Caco-2 (cell line): ENCODE measurements at regions not wholly inside any gene's neighbourhood (a gene's known extent, or its start where the extent isn't known, plus 50 kb on each side); places are given as distances from the start of the nearest gene placed in this dataset.

Source experiments
- BruUV-seq: library from RNA; stranded (reverse); fragments of 400-500 nt; replicated peaks from 2 replicates; lab custom pipeline; 2021; lab: Mats Ljungman, UMichigan
- CTCF ChIA-PET: fragments of 300-600 bp; sonication (Branson Sonifier 250); formaldehyde crosslinking; loops from one replicate; lab custom pipeline; 2022; ENCODE audit warnings: antibody characterized with exemption; lab: Charles Lee
- POLR2A ChIA-PET: fragments of 300-600 bp; sonication (Branson Sonifier 250); formaldehyde crosslinking; loops from one replicate; lab custom pipeline; 2022; ENCODE audit warnings: antibody characterized with exemption; lab: Charles Lee
- DNase-seq, 2 experiments: peaks; one replicate each; pipeline versions ENCODE4 v3.0.0 to v3.0.0-alpha.2; 2020 to 2022
- H3K27me3 ChIP-seq: replicated peaks from 2 replicates; pipeline ENCODE4 v1.6.0; 2011; ENCODE audit warnings: low read length; ENCODE audit not compliant: control insufficient read depth, insufficient read depth
- H3K36me3 ChIP-seq: 2 replicates; pipeline ENCODE4 v1.5.1; 2011; ENCODE audit warnings: low read length; ENCODE audit not compliant: control insufficient read depth, insufficient read depth
- H3K4me1 ChIP-seq: fragments of 250-450 bp; sonication (Bioruptor Pico); 2 replicates; pipeline ENCODE4 v1.5.1; 2020; ENCODE audit warnings: mild to moderate bottlenecking
- H3K4me3 ChIP-seq: 2 replicates; pipeline ENCODE4 v1.5.1; 2011; ENCODE audit warnings: low read depth, mild to moderate bottlenecking, control low read depth, low read length
- H3K9me3 ChIP-seq: fragments of 250-450 bp; sonication (Bioruptor Pico); 2 replicates; pipeline ENCODE4 v1.5.1; 2020; ENCODE audit warnings: mild to moderate bottlenecking, moderate library complexity
- H3K27ac Mint-ChIP-seq: one replicate; pipeline ENCODE4 v1.8.0; 2022; ENCODE audit warnings: mixed read lengths; ENCODE audit not compliant: unreplicated experiment
- H3K27me3 Mint-ChIP-seq: one replicate; pipeline ENCODE4 v1.8.0; 2022; ENCODE audit warnings: mixed read lengths; ENCODE audit not compliant: insufficient read depth, unreplicated experiment
- H3K36me3 Mint-ChIP-seq: one replicate; pipeline ENCODE4 v1.8.0; 2022; ENCODE audit warnings: mild to moderate bottlenecking, mixed read lengths; ENCODE audit not compliant: insufficient read depth, unreplicated experiment
- H3K4me1 Mint-ChIP-seq: one replicate; pipeline ENCODE4 v1.8.0; 2022; ENCODE audit warnings: low read depth, mixed read lengths; ENCODE audit not compliant: unreplicated experiment
- H3K4me3 Mint-ChIP-seq: one replicate; pipeline ENCODE4 v1.8.0; 2022; ENCODE audit warnings: mild to moderate bottlenecking, moderate library complexity, mixed read lengths; ENCODE audit not compliant: unreplicated experiment
- H3K9me3 Mint-ChIP-seq: one replicate; pipeline ENCODE4 v1.8.0; 2022; ENCODE audit warnings: mixed read lengths; ENCODE audit not compliant: unreplicated experiment
- intact Hi-C: fragments of 100-400 bp; cut with micrococcal nuclease; formaldehyde crosslinking; loops from one replicate; pipeline ENCODE4 v1.10.0; 2022; ENCODE audit not compliant: unreplicated experiment
- TF ChIP-seq, protein P1 (sequence below), 2 experiments: fragments of 200-600 bp in 1 of 2; IDR thresholded peaks; 1 replicate in 1 of 2; 2 replicates in 1 of 2; pipeline versions ENCODE4 v1.5.1 to v1.8.0; 2011 to 2022; ENCODE audit warnings: antibody characterized with exemption in 1 of 2, control low read depth in 1 of 2, inconsistent platforms in 1 of 2, low read depth in 1 of 2, low read length in 1 of 2, mild to moderate bottlenecking in 1 of 2, moderate library complexity in 1 of 2; ENCODE audit not compliant: insufficient read depth in 1 of 2, severe bottlenecking in 1 of 2, unreplicated experiment in 1 of 2

DNA sequence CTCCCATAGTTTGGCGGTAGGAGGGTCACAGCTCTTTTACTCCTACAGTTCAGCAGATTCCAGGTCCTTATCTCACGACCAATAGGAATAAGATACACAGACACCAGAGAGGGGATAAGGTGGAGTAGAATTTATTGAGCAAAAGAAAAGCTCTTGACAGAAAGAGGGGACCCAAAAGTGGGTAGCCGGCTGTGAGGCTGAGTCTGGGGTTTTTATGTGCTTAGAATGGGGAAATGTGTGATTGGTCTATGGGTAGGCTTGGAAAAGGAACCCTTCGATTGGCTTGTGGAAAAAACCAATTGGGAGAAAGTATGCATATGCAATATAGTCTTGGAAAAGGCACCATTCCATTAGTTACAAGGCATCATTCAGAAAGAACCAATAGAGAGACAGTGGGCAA is 1356.9 kb upstream of the SPRY2 start:
- POLR2A ChIA-PET: no interaction called here
- no peaks in the 10 kb centered on the region for H3K4me1 ChIP-seq
- peaks cover 6% of the 10 kb centered on the region for H3K4me1 Mint-ChIP-seq
- no TSS peak for BruUV-seq
- no peaks in the 10 kb centered on the region for H3K27me3 Mint-ChIP-seq
- TF ChIP-seq, protein P1, sequence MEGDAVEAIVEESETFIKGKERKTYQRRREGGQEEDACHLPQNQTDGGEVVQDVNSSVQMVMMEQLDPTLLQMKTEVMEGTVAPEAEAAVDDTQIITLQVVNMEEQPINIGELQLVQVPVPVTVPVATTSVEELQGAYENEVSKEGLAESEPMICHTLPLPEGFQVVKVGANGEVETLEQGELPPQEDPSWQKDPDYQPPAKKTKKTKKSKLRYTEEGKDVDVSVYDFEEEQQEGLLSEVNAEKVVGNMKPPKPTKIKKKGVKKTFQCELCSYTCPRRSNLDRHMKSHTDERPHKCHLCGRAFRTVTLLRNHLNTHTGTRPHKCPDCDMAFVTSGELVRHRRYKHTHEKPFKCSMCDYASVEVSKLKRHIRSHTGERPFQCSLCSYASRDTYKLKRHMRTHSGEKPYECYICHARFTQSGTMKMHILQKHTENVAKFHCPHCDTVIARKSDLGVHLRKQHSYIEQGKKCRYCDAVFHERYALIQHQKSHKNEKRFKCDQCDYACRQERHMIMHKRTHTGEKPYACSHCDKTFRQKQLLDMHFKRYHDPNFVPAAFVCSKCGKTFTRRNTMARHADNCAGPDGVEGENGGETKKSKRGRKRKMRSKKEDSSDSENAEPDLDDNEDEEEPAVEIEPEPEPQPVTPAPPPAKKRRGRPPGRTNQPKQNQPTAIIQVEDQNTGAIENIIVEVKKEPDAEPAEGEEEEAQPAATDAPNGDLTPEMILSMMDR (IDR thresholded peaks at IDR 0.05; ENCODE audit: insufficient read depth in 1 of 2, low read depth in 1 of 2, low read length in 1 of 2, severe bottlenecking in 1 of 2, unreplicated experiment in 1 of 2): no peak
- H3K9me3 Mint-ChIP-seq: no peaks in the 10 kb centered on the region
- no peaks in the 10 kb centered on the region for H3K36me3 Mint-ChIP-seq
- H3K9me3 ChIP-seq: no peaks in the 10 kb centered on the region
- H3K4me3 ChIP-seq: no peak overlapping the region
- H3K27me3 ChIP-seq: no peaks in the 10 kb centered on the region
- H3K36me3 ChIP-seq: no peaks in the 10 kb centered on the region
- H3K27ac Mint-ChIP-seq: no peak overlapping the region
- DNase-seq: no peak
- intact Hi-C loops: no loop called here
- no peak overlapping the region for H3K4me3 Mint-ChIP-seq
- CTCF ChIA-PET: no interaction called here

DNA sequence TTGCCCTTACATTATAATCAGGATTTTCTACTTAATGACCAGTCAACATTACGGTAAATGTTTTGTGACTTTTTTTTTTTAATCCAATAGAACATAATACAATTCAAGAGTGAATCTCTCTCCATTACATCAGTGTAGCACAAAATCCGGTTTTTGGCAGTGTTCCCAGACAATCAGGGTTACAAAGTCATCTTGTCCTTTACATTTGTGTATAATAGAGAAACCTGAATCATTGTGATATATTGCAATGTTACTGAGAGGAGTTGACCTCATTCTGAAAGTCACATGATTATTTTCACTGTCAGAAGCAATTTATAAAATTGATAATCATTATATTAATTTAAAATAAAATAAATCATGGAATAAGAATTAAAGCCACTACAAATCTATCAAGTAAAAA is 1346.0 kb upstream of the SPRY2 start:
- TF ChIP-seq, protein P1 (IDR thresholded peaks at IDR 0.05; ENCODE audit: insufficient read depth in 1 of 2, low read depth in 1 of 2, low read length in 1 of 2, severe bottlenecking in 1 of 2, unreplicated experiment in 1 of 2): no peak
- Mint-ChIP-seq H3K9me3 (no peaks in the 10 kb centered on the region), H3K27me3 (peaks cover 8% of the 10 kb centered on the region), H3K36me3 (no peaks in the 10 kb centered on the region), H3K27ac (no peak overlapping the region), H3K4me1 (no peaks in the 10 kb centered on the region), H3K4me3 (no peak overlapping the region)
- no peaks in the 10 kb centered on the region for H3K9me3 ChIP-seq
- DNase-seq: no peak
- ChIA-PET CTCF (no interaction called here), POLR2A (no interaction called here)
- H3K4me3 ChIP-seq: no peak overlapping the region
- H3K4me1 ChIP-seq: no peaks in the 10 kb centered on the region
- H3K27me3 ChIP-seq: no peaks in the 10 kb centered on the region
- H3K36me3 ChIP-seq: no peaks in the 10 kb centered on the region
- no TSS peak for BruUV-seq
- intact Hi-C loops: no loop called here

DNA sequence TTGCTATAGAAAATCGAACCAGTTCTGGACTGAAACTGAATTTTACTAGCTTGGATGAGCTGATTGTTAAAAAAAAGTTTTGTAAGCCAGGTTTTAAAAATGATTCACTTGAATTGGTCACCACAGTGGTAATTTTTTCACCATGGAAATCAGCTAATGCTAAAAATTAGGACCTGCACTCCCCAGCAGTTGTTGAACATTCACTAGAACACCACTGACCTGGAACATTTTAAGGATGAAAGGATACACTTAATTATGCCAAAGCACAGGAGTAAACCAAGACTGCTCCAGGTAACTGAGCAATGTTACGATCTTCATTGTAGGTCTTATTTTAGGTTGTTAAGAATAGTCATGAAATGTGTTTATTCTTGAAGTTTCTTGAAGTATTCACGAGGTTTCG is 1342.6 kb upstream of the SPRY2 start:
- peaks cover 5% of the 10 kb centered on the region for H3K27me3 Mint-ChIP-seq
- TF ChIP-seq, protein P1 (IDR thresholded peaks at IDR 0.05; ENCODE audit: insufficient read depth in 1 of 2, low read depth in 1 of 2, low read length in 1 of 2, severe bottlenecking in 1 of 2, unreplicated experiment in 1 of 2): no peak
- POLR2A ChIA-PET: no interaction called here
- BruUV-seq: no TSS peak
- H3K36me3 Mint-ChIP-seq: no peaks in the 10 kb centered on the region
- no peaks in the 10 kb centered on the region for H3K9me3 ChIP-seq
- H3K27ac Mint-ChIP-seq: no peak overlapping the region
- no peaks in the 10 kb centered on the region for H3K36me3 ChIP-seq
- no peak overlapping the region for H3K4me3 ChIP-seq
- no peak overlapping the region for H3K4me3 Mint-ChIP-seq
- intact Hi-C loops: no loop called here
- no peaks in the 10 kb centered on the region for H3K4me1 Mint-ChIP-seq
- CTCF ChIA-PET: no interaction called here
- H3K9me3 Mint-ChIP-seq: no peaks in the 10 kb centered on the region
- H3K4me1 ChIP-seq: no peaks in the 10 kb centered on the region
- H3K27me3 ChIP-seq: no peaks in the 10 kb centered on the region
- DNase-seq: no peak
